BJ (cell line): ENCODE measurements at regions not wholly inside any gene's neighbourhood (a gene's known extent, or its start where the extent isn't known, plus 50 kb on each side); places are given as distances from the start of the nearest gene placed in this dataset.

Experiments used
- CTCF ChIA-PET: fragments of 350-600 bp; formaldehyde crosslinking; extraction: SDS; loops from one replicate; lab custom pipeline; 2021; ENCODE audit warnings: antibody characterized with exemption, inconsistent platforms; lab: Yijun Ruan, JAX
- POLR2A ChIA-PET: fragments of 300-600 bp; sonication (Branson Sonifier 250); formaldehyde crosslinking; extraction: SDS; loops from one replicate; lab custom pipeline; 2021; ENCODE audit warnings: antibody characterized with exemption; lab: Charles Lee
- DNase-seq: peaks from one replicate; pipeline ENCODE4 v3.0.0-alpha.2; 2011; ENCODE audit warnings: low read depth
- H3K27me3 ChIP-seq: 2 replicates; pipeline ENCODE4 v1.6.0; 2011; ENCODE audit warnings: low read length; ENCODE audit not compliant: control insufficient read depth, insufficient read depth
- H3K36me3 ChIP-seq: 2 replicates; pipeline ENCODE4 v1.5.1; 2011; ENCODE audit warnings: low read length; ENCODE audit not compliant: control insufficient read depth, insufficient read depth
- H3K4me3 ChIP-seq: 2 replicates; pipeline ENCODE4 v1.5.1; 2011; ENCODE audit warnings: low read depth, mild to moderate bottlenecking, control low read depth, low read length
- CTCF ChIP-seq: IDR thresholded peaks from 2 replicates; pipeline ENCODE4 v1.5.1; 2011; ENCODE audit warnings: low read depth, mild to moderate bottlenecking, control low read depth, inconsistent platforms, low read length, moderate library complexity; ENCODE audit not compliant: insufficient read depth

GRCh38 chr2:12347066-12347493, 369.7 kb upstream of the TRIB2 start:
- POLR2A ChIA-PET = no interaction called here
- no peak overlapping the region for H3K4me3 ChIP-seq
- H3K27me3 ChIP-seq = no peaks in the 10 kb centered on the region
- CTCF ChIA-PET = no interaction called here
- DNase-seq = no peak
- TF ChIP-seq CTCF = no peak
- H3K36me3 ChIP-seq = no peaks in the 10 kb centered on the region

GRCh38 chr2:12348216-12348615, 368.5 kb upstream of the TRIB2 start:
- ChIA-PET CTCF (interaction anchor here (1.4 kb wide), 1 partner anchor 10 kb away, joined by 4 read pairs; no protein-coding TSS in a partner anchor), POLR2A (no interaction called here)
- no peak for TF ChIP-seq CTCF
- no peaks in the 10 kb centered on the region for H3K36me3 ChIP-seq
- H3K27me3 ChIP-seq = no peaks in the 10 kb centered on the region
- H3K4me3 ChIP-seq = no peak overlapping the region
- no peak for DNase-seq

- Histone ChIP-seq H3K36me3 (no peaks in the 10 kb centered on the region), H3K27me3 (no peaks in the 10 kb centered on the region), H3K4me3 (no peak overlapping the region)
- ChIA-PET CTCF (interaction anchor here (1.3 kb wide), 1 partner anchor 11 kb away, joined by 3 read pairs; no protein-coding TSS in a partner anchor), POLR2A (no interaction called here)
- DNase-seq = no peak
- no peak for TF ChIP-seq CTCF
Observed at GRCh38 chr2:12350821-12351220, 365.9 kb upstream of the TRIB2 start.

- no peak for TF ChIP-seq CTCF
- ChIA-PET CTCF (interaction anchor here (0.6 to 0.7 kb wide), 2 partner anchors 13 to 32 kb away, joined by 3 read pairs; no protein-coding TSS in a partner anchor), POLR2A (no interaction called here)
- no peak for DNase-seq
- H3K36me3 ChIP-seq = no peaks in the 10 kb centered on the region
- no peaks in the 10 kb centered on the region for H3K27me3 ChIP-seq
- H3K4me3 ChIP-seq = no peak overlapping the region
Observed at GRCh38 chr2:12352889-12353288, 363.8 kb upstream of the TRIB2 start.

GRCh38 chr2:12361506-12361905, 355.2 kb upstream of the TRIB2 start:
- Histone ChIP-seq H3K36me3 (no peaks in the 10 kb centered on the region), H3K27me3 (no peaks in the 10 kb centered on the region), H3K4me3 (no peak overlapping the region)
- TF ChIP-seq CTCF = no peak
- ChIA-PET CTCF (no interaction called here), POLR2A (no interaction called here)
- no peak for DNase-seq
